ENCODE measurements at regions not wholly inside any gene's neighbourhood (a gene's known extent, or its start where the extent isn't known, plus 50 kb on each side); places are given as distances from the start of the nearest gene placed in this dataset.

- TF ChIP-seq, protein P1, sequence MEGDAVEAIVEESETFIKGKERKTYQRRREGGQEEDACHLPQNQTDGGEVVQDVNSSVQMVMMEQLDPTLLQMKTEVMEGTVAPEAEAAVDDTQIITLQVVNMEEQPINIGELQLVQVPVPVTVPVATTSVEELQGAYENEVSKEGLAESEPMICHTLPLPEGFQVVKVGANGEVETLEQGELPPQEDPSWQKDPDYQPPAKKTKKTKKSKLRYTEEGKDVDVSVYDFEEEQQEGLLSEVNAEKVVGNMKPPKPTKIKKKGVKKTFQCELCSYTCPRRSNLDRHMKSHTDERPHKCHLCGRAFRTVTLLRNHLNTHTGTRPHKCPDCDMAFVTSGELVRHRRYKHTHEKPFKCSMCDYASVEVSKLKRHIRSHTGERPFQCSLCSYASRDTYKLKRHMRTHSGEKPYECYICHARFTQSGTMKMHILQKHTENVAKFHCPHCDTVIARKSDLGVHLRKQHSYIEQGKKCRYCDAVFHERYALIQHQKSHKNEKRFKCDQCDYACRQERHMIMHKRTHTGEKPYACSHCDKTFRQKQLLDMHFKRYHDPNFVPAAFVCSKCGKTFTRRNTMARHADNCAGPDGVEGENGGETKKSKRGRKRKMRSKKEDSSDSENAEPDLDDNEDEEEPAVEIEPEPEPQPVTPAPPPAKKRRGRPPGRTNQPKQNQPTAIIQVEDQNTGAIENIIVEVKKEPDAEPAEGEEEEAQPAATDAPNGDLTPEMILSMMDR (IDR thresholded peaks at IDR 0.05; ENCODE audit: low read depth, low read length) = no peak
- TF ChIP-seq MYC (IDR thresholded peaks at IDR 0.05; ENCODE audit: low read depth, low read length) = no peak
- no peak for TF ChIP-seq MAX (IDR thresholded peaks at IDR 0.05; ENCODE audit: low read depth, low read length)
- no peak for TF ChIP-seq POLR2A (IDR thresholded peaks at IDR 0.05; ENCODE audit: extremely low read depth, insufficient read length)
- DNase-seq (ENCODE audit: low read depth) = no peak
- no peak overlapping the region for H3K4me3 ChIP-seq (ENCODE audit: low read depth, low read length)
Measured at GRCh38 chr5:175021321-175021720, 296.9 kb downstream of the MSX2 start.

GRCh38 chr5:175015028-175015685 is 290.8 kb downstream of the MSX2 start:
- DNase-seq (ENCODE audit: low read depth) = peak; percentile 6
- TF ChIP-seq, protein P1 (IDR thresholded peaks at IDR 0.05; ENCODE audit: low read depth, low read length) = no peak
- TF ChIP-seq POLR2A (IDR thresholded peaks at IDR 0.05; ENCODE audit: extremely low read depth, insufficient read length) (no peak), MYC (IDR thresholded peaks at IDR 0.05; ENCODE audit: low read depth, low read length) (no peak), MAX (IDR thresholded peaks at IDR 0.05; ENCODE audit: low read depth, low read length) (no peak)
- H3K4me3 ChIP-seq (ENCODE audit: low read depth, low read length) = no peak overlapping the region

DNA sequence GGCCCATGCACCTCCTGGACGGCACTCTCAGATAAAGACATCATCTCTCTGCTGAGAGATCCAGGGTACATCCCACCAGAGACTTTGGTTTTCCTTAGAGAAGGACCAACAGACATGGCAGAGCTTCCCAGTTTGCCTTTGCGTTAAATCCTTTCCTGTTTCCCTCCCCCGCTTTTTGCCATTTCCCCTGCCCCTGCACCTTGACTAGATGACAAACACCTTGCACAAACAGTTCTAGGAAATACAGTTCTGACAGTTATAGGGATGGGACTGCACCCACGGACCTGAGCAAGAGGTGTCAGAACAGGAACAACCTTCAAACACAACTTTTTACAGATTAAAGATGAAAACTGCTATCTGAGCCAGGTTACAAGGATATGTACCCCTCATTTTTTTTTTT is 288.9 kb downstream of the MSX2 start:
- no peak overlapping the region for H3K4me3 ChIP-seq (ENCODE audit: low read depth, low read length)
- DNase-seq (ENCODE audit: low read depth) = no peak
- TF ChIP-seq, protein P1 (IDR thresholded peaks at IDR 0.05; ENCODE audit: low read depth, low read length) = no peak
- no peak for TF ChIP-seq POLR2A (IDR thresholded peaks at IDR 0.05; ENCODE audit: extremely low read depth, insufficient read length)
- TF ChIP-seq MAX (IDR thresholded peaks at IDR 0.05; ENCODE audit: low read depth, low read length) = no peak
- no peak for TF ChIP-seq MYC (IDR thresholded peaks at IDR 0.05; ENCODE audit: low read depth, low read length)

DNA sequence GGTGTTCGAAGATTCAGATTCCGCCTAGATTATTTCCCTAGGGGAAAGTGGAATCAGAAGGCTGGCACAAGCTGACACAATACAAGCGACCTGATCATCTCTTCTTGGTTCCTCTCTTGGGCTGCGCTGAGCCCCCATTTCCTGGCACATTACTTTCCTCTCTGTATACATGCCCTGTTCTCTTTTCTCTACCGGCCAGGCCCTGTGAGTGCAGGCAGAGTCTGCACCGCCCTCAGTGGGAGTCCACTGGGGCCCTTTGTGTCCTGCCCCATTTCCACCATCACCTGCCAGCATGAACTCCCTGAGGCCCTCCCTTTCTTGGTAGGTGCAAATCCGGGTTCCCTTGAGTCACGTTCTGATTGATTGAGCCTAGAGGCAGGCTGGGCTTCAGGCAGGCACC is 287.9 kb downstream of the MSX2 start:
- DNase-seq (ENCODE audit: low read depth) = no peak
- H3K4me3 ChIP-seq (ENCODE audit: low read depth, low read length) = no peak overlapping the region
- TF ChIP-seq MAX (IDR thresholded peaks at IDR 0.05; ENCODE audit: low read depth, low read length) (no peak), MYC (IDR thresholded peaks at IDR 0.05; ENCODE audit: low read depth, low read length) (no peak), POLR2A (IDR thresholded peaks at IDR 0.05; ENCODE audit: extremely low read depth, insufficient read length) (no peak)
- TF ChIP-seq, protein P1 (IDR thresholded peaks at IDR 0.05; ENCODE audit: low read depth, low read length) = no peak

- no peak for DNase-seq (ENCODE audit: low read depth)
- no peak overlapping the region for H3K4me3 ChIP-seq (ENCODE audit: low read depth, low read length)
- TF ChIP-seq MYC (IDR thresholded peaks at IDR 0.05; ENCODE audit: low read depth, low read length) (no peak), POLR2A (IDR thresholded peaks at IDR 0.05; ENCODE audit: extremely low read depth, insufficient read length) (no peak), MAX (IDR thresholded peaks at IDR 0.05; ENCODE audit: low read depth, low read length) (no peak)
- TF ChIP-seq, protein P1 (IDR thresholded peaks at IDR 0.05; ENCODE audit: low read depth, low read length) = no peak
Measured at GRCh38 chr5:175003531-175003930, 279.1 kb downstream of the MSX2 start.

Measured in NB4 (cell line).